GM23338 (cell line): ENCODE measurements at regions not wholly inside any gene's neighbourhood (a gene's known extent, or its start where the extent isn't known, plus 50 kb on each side); places are given as distances from the start of the nearest gene placed in this dataset.

Experiments used
- ATAC-seq: fragments of 200-7000 bp; cut with Tn5 transposase; 3 replicates; pipeline ENCODE4 v1.9.1; 2020
- DNase-seq: peaks from one replicate; pipeline ENCODE4 v3.0.0-alpha.2; 2015; ENCODE audit warnings: low spot score
- H2AFZ ChIP-seq: fragments of 200-600 bp; sonication (generic); 2 replicates; pipeline ENCODE4 v1.8.0; 2016; ENCODE audit warnings: antibody characterized with exemption, mild to moderate bottlenecking, moderate library complexity
- H3F3A ChIP-seq: fragments of 200-600 bp; sonication (generic); replicated peaks from 2 replicates; pipeline ENCODE4 v1.8.0; 2017; ENCODE audit warnings: antibody characterized with exemption, mixed run types, low read depth
- H3K27ac ChIP-seq: fragments of 200-600 bp; sonication (generic); 2 replicates; pipeline ENCODE4 v1.6.1; 2016; ENCODE audit warnings: low read depth
- H3K27me3 ChIP-seq: fragments of 200-600 bp; sonication (generic); 2 replicates; pipeline ENCODE4 v1.8.0; 2016; ENCODE audit warnings: mild to moderate bottlenecking, mixed run types, moderate library complexity; ENCODE audit not compliant: insufficient read depth
- H3K36me3 ChIP-seq: fragments of 200-600 bp; sonication (generic); 2 replicates; pipeline ENCODE4 v1.8.0; 2016; ENCODE audit warnings: mild to moderate bottlenecking; ENCODE audit not compliant: insufficient read depth
- H3K4me1 ChIP-seq: fragments of 200-600 bp; sonication (generic); 2 replicates; pipeline ENCODE4 v1.8.0; 2016; ENCODE audit warnings: mild to moderate bottlenecking, moderate library complexity; ENCODE audit not compliant: insufficient read depth
- H3K4me2 ChIP-seq: fragments of 200-600 bp; sonication (generic); 2 replicates; pipeline ENCODE4 v1.7.1; 2017; ENCODE audit warnings: mixed run types
- H3K4me3 ChIP-seq: fragments of 200-600 bp; sonication (generic); 2 replicates; pipeline ENCODE4 v1.6.1; 2016; ENCODE audit warnings: mixed run types
- H3K79me2 ChIP-seq: fragments of 200-600 bp; sonication (generic); replicated peaks from 2 replicates; pipeline ENCODE4 v1.8.0; 2017; ENCODE audit warnings: mild to moderate bottlenecking; ENCODE audit not compliant: insufficient read depth
- H3K9me2 ChIP-seq: fragments of 200-600 bp; sonication (generic); 2 replicates; pipeline ENCODE4 v1.8.0; 2017; ENCODE audit not compliant: insufficient read depth
- H4K20me1 ChIP-seq: fragments of 200-600 bp; sonication (generic); replicated peaks from 2 replicates; pipeline ENCODE4 v1.8.0; 2017; ENCODE audit warnings: mild to moderate bottlenecking; ENCODE audit not compliant: insufficient read depth
- H3K27ac Mint-ChIP-seq: 2 replicates; pipeline ENCODE4 v1.8.0; 2020; ENCODE audit warnings: inconsistent platforms, mild to moderate bottlenecking, moderate library complexity, mixed read lengths
- H3K27me3 Mint-ChIP-seq: 3 replicates; pipeline ENCODE4 v1.8.0; 2022; ENCODE audit warnings: low read depth, mild to moderate bottlenecking, moderate library complexity, mixed read lengths, inconsistent platforms; ENCODE audit not compliant: insufficient read depth, poor library complexity
- H3K36me3 Mint-ChIP-seq: 3 replicates; pipeline ENCODE4 v1.8.0; 2021; ENCODE audit warnings: low read depth, mild to moderate bottlenecking, inconsistent platforms, moderate library complexity, mixed read lengths
- H3K4me1 Mint-ChIP-seq: 3 replicates; pipeline ENCODE4 v1.8.0; 2020; ENCODE audit warnings: mild to moderate bottlenecking, inconsistent platforms, mixed read lengths
- H3K4me3 Mint-ChIP-seq: 3 replicates; pipeline ENCODE4 v1.8.0; 2021; ENCODE audit warnings: moderate library complexity, mild to moderate bottlenecking, inconsistent platforms, mixed read lengths
- H3K9me3 Mint-ChIP-seq: 3 replicates; pipeline ENCODE4 v1.8.0; 2020; ENCODE audit warnings: moderate library complexity, mild to moderate bottlenecking, inconsistent platforms, mixed read lengths
- CREB1 ChIP-seq: fragments of 250-450 bp; sonication (Bioruptor Pico); IDR thresholded peaks from 2 replicates; pipeline ENCODE4 v1.5.0; 2020; ENCODE audit warnings: low read depth, mild to moderate bottlenecking, moderate library complexity
- EZH2 ChIP-seq: fragments of 200-600 bp; sonication (generic); IDR thresholded peaks from one replicate; pipeline ENCODE4 v1.8.0; 2017; ENCODE audit warnings: antibody characterized with exemption, mild to moderate bottlenecking, low read depth; ENCODE audit not compliant: unreplicated experiment
- EZH2phosphoT487 ChIP-seq: fragments of 200-600 bp; sonication (generic); IDR thresholded peaks from one replicate; pipeline ENCODE4 v1.8.1; 2018; ENCODE audit warnings: antibody characterized with exemption; ENCODE audit not compliant: unreplicated experiment
- JUNB ChIP-seq: IDR thresholded peaks from one replicate; pipeline ENCODE4 v1.6.1; 2016; ENCODE audit warnings: antibody characterized with exemption; ENCODE audit not compliant: unreplicated experiment
- NANOG ChIP-seq: IDR thresholded peaks from 2 replicates; pipeline ENCODE4 v1.6.1; 2016; ENCODE audit warnings: antibody characterized with exemption, borderline replicate concordance
- POLR2AphosphoS5 ChIP-seq: IDR thresholded peaks from 2 replicates; pipeline ENCODE4 v1.6.1; 2016; ENCODE audit warnings: antibody characterized with exemption, low read depth
- STAT1 ChIP-seq: IDR thresholded peaks from one replicate; pipeline ENCODE4 v1.6.1; 2016; ENCODE audit warnings: antibody characterized with exemption; ENCODE audit not compliant: unreplicated experiment
- ZNF114 ChIP-seq: fragments of 250-450 bp; sonication (Bioruptor Pico); IDR thresholded peaks from 2 replicates; pipeline ENCODE4 v1.5.0; 2020; ENCODE audit warnings: mild to moderate bottlenecking, moderate library complexity
- ZNF331 ChIP-seq: fragments of 250-450 bp; sonication (Bioruptor Pico); IDR thresholded peaks from 2 replicates; pipeline ENCODE4 v1.5.0; 2020; ENCODE audit warnings: low read depth, mild to moderate bottlenecking, moderate library complexity
- TF ChIP-seq, protein P1 (sequence below), 2 experiments: fragments of 200-600 bp in 1 of 2; sonication (generic) in 1 of 2; conservative IDR thresholded peaks; 2 replicates each; pipeline versions ENCODE4 v1.5.1 to v1.6.1; 2016 to 2017; ENCODE audit warnings: antibody characterized with exemption in 2 of 2, low read depth in 2 of 2, mild to moderate bottlenecking in 2 of 2, moderate library complexity in 1 of 2
- TF ChIP-seq, protein P2 (sequence below): IDR thresholded peaks from 2 replicates; pipeline ENCODE4 v1.6.1; 2016; ENCODE audit warnings: antibody characterized with exemption
- TF ChIP-seq, protein P3 (sequence below): IDR thresholded peaks from one replicate; pipeline ENCODE4 v1.6.1; 2018; ENCODE audit warnings: antibody characterized with exemption; ENCODE audit not compliant: unreplicated experiment
- TF ChIP-seq, protein P4 (sequence below): fragments of 250-450 bp; sonication (Bioruptor Pico); IDR thresholded peaks from 2 replicates; pipeline ENCODE4 v1.5.0; 2020; ENCODE audit warnings: mild to moderate bottlenecking, moderate library complexity

DNA sequence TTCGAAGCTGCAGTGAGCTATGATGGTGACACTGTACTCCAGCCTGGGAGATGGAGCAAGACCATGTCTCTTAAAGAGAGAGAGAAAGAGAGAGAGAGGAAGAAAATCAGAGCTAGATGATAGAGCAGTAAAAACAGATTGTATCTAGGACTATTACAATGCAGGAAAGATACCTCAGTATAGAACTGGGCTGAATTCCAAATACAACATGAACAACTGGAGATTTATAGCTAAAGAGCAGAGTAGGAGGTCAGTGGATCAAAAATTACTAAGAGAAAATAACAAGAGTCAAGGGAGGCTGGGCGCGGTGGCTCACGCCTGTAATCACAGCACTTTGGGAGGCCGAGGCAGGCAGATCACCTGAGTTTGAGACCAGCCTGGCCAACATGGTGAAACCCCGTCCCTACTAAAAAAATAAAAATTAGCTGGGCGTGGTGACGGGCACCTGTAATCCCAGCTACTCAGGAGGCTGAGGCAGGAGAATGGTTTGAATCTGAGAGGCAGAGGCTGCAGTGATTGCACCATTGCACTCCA, 100.7 kb upstream of the MSH6 start:
- no peak overlapping the region for H3K27ac ChIP-seq
- Mint-ChIP-seq H3K27me3 (peaks cover 10% of the 10 kb centered on the region), H3K4me3 (no peak overlapping the region), H3K36me3 (no peaks in the 10 kb centered on the region), H3K27ac (no peak overlapping the region), H3K4me1 (peaks cover 20% of the 10 kb centered on the region), H3K9me3 (no peaks in the 10 kb centered on the region)
- no peaks in the 10 kb centered on the region for H3K79me2 ChIP-seq
- TF ChIP-seq EZH2phosphoT487 (no peak), ZNF114 (CRISPR knock-in tag) (no peak), JUNB (no peak), NANOG (no peak), CREB1 (CRISPR knock-in tag) (no peak), EZH2 (no peak), ZNF331 (CRISPR knock-in tag) (no peak), STAT1 (no peak), POLR2AphosphoS5 (no peak)
- TF ChIP-seq, protein P1, sequence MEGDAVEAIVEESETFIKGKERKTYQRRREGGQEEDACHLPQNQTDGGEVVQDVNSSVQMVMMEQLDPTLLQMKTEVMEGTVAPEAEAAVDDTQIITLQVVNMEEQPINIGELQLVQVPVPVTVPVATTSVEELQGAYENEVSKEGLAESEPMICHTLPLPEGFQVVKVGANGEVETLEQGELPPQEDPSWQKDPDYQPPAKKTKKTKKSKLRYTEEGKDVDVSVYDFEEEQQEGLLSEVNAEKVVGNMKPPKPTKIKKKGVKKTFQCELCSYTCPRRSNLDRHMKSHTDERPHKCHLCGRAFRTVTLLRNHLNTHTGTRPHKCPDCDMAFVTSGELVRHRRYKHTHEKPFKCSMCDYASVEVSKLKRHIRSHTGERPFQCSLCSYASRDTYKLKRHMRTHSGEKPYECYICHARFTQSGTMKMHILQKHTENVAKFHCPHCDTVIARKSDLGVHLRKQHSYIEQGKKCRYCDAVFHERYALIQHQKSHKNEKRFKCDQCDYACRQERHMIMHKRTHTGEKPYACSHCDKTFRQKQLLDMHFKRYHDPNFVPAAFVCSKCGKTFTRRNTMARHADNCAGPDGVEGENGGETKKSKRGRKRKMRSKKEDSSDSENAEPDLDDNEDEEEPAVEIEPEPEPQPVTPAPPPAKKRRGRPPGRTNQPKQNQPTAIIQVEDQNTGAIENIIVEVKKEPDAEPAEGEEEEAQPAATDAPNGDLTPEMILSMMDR (conservative IDR thresholded peaks at IDR 0.05; ENCODE audit: low read depth in 2 of 2) = no peak
- TF ChIP-seq, protein P2, sequence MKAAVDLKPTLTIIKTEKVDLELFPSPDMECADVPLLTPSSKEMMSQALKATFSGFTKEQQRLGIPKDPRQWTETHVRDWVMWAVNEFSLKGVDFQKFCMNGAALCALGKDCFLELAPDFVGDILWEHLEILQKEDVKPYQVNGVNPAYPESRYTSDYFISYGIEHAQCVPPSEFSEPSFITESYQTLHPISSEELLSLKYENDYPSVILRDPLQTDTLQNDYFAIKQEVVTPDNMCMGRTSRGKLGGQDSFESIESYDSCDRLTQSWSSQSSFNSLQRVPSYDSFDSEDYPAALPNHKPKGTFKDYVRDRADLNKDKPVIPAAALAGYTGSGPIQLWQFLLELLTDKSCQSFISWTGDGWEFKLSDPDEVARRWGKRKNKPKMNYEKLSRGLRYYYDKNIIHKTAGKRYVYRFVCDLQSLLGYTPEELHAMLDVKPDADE = no peak
- TF ChIP-seq, protein P3, sequence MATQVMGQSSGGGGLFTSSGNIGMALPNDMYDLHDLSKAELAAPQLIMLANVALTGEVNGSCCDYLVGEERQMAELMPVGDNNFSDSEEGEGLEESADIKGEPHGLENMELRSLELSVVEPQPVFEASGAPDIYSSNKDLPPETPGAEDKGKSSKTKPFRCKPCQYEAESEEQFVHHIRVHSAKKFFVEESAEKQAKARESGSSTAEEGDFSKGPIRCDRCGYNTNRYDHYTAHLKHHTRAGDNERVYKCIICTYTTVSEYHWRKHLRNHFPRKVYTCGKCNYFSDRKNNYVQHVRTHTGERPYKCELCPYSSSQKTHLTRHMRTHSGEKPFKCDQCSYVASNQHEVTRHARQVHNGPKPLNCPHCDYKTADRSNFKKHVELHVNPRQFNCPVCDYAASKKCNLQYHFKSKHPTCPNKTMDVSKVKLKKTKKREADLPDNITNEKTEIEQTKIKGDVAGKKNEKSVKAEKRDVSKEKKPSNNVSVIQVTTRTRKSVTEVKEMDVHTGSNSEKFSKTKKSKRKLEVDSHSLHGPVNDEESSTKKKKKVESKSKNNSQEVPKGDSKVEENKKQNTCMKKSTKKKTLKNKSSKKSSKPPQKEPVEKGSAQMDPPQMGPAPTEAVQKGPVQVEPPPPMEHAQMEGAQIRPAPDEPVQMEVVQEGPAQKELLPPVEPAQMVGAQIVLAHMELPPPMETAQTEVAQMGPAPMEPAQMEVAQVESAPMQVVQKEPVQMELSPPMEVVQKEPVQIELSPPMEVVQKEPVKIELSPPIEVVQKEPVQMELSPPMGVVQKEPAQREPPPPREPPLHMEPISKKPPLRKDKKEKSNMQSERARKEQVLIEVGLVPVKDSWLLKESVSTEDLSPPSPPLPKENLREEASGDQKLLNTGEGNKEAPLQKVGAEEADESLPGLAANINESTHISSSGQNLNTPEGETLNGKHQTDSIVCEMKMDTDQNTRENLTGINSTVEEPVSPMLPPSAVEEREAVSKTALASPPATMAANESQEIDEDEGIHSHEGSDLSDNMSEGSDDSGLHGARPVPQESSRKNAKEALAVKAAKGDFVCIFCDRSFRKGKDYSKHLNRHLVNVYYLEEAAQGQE = no peak
- TF ChIP-seq, protein P4, sequence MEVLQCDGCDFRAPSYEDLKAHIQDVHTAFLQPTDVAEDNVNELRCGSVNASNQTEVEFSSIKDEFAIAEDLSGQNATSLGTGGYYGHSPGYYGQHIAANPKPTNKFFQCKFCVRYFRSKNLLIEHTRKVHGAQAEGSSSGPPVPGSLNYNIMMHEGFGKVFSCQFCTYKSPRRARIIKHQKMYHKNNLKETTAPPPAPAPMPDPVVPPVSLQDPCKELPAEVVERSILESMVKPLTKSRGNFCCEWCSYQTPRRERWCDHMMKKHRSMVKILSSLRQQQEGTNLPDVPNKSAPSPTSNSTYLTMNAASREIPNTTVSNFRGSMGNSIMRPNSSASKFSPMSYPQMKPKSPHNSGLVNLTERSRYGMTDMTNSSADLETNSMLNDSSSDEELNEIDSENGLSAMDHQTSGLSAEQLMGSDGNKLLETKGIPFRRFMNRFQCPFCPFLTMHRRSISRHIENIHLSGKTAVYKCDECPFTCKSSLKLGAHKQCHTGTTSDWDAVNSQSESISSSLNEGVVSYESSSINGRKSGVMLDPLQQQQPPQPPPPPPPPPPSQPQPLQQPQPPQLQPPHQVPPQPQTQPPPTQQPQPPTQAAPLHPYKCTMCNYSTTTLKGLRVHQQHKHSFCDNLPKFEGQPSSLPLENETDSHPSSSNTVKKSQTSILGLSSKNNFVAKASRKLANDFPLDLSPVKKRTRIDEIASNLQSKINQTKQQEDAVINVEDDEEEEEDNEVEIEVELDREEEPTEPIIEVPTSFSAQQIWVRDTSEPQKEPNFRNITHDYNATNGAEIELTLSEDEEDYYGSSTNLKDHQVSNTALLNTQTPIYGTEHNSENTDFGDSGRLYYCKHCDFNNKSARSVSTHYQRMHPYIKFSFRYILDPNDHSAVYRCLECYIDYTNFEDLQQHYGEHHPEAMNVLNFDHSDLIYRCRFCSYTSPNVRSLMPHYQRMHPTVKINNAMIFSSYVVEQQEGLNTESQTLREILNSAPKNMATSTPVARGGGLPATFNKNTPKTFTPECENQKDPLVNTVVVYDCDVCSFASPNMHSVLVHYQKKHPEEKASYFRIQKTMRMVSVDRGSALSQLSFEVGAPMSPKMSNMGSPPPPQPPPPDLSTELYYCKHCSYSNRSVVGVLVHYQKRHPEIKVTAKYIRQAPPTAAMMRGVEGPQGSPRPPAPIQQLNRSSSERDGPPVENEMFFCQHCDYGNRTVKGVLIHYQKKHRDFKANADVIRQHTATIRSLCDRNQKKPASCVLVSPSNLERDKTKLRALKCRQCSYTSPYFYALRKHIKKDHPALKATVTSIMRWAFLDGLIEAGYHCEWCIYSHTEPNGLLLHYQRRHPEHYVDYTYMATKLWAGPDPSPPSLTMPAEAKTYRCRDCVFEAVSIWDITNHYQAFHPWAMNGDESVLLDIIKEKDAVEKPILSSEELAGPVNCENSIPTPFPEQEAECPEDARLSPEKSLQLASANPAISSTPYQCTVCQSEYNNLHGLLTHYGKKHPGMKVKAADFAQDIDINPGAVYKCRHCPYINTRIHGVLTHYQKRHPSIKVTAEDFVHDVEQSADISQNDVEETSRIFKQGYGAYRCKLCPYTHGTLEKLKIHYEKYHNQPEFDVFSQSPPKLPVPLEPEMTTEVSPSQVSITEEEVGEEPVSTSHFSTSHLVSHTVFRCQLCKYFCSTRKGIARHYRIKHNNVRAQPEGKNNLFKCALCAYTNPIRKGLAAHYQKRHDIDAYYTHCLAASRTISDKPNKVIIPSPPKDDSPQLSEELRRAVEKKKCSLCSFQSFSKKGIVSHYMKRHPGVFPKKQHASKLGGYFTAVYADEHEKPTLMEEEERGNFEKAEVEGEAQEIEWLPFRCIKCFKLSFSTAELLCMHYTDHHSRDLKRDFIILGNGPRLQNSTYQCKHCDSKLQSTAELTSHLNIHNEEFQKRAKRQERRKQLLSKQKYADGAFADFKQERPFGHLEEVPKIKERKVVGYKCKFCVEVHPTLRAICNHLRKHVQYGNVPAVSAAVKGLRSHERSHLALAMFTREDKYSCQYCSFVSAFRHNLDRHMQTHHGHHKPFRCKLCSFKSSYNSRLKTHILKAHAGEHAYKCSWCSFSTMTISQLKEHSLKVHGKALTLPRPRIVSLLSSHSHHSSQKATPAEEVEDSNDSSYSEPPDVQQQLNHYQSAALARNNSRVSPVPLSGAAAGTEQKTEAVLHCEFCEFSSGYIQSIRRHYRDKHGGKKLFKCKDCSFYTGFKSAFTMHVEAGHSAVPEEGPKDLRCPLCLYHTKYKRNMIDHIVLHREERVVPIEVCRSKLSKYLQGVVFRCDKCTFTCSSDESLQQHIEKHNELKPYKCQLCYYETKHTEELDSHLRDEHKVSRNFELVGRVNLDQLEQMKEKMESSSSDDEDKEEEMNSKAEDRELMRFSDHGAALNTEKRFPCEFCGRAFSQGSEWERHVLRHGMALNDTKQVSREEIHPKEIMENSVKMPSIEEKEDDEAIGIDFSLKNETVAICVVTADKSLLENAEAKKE = no peak
- H3F3A ChIP-seq = no peaks in the 10 kb centered on the region
- peaks cover 5% of the 10 kb centered on the region for H3K9me2 ChIP-seq
- H3K36me3 ChIP-seq = peaks cover 5% of the 10 kb centered on the region; the same call in 1 of the 2 replicates
- no peaks in the 10 kb centered on the region; the same call in 1 of the 2 replicates for H4K20me1 ChIP-seq
- ATAC-seq (no peak), DNase-seq (no peak)
- no peak overlapping the region for H2AFZ ChIP-seq
- no peak overlapping the region for H3K4me2 ChIP-seq
- H3K4me1 ChIP-seq = peaks cover 11% of the 10 kb centered on the region; the same call in 1 of the 2 replicates
- no peak overlapping the region for H3K4me3 ChIP-seq
- H3K27me3 ChIP-seq = no peaks in the 10 kb centered on the region
